Stomach (tissue), 4 donors: ENCODE measurements at regions not wholly inside any gene's neighbourhood (a gene's known extent, or its start where the extent isn't known, plus 50 kb on each side); places are given as distances from the start of the nearest gene placed in this dataset.

ENCODE experiments used
- EP300 ChIP-seq: sonication (generic); formaldehyde crosslinking; IDR thresholded peaks from one replicate; pipeline ENCODE4 v1.6.1; 2017; ENCODE audit warnings: antibody characterized with exemption
- POLR2A ChIP-seq, 4 donors: fragments of 450-650 bp; IDR thresholded peaks; one replicate each; pipeline ENCODE4 v1.6.1; 2016; ENCODE audit warnings: antibody characterized with exemption in 4 of 4, control low read depth in 2 of 4, mild to moderate bottlenecking in 1 of 4, moderate library complexity in 1 of 4
- TF ChIP-seq, protein P1 (sequence below), 7 experiments: fragments of 450-650 bp in 4 of 7; fragments of 200-600 bp in 3 of 7; sonication (generic) in 3 of 7; IDR thresholded peaks; one replicate each; pipeline ENCODE4 v1.5.1; 2016 to 2019; ENCODE audit warnings: antibody characterized with exemption in 7 of 7, control low read depth in 2 of 7, mild to moderate bottlenecking in 1 of 7

DNA sequence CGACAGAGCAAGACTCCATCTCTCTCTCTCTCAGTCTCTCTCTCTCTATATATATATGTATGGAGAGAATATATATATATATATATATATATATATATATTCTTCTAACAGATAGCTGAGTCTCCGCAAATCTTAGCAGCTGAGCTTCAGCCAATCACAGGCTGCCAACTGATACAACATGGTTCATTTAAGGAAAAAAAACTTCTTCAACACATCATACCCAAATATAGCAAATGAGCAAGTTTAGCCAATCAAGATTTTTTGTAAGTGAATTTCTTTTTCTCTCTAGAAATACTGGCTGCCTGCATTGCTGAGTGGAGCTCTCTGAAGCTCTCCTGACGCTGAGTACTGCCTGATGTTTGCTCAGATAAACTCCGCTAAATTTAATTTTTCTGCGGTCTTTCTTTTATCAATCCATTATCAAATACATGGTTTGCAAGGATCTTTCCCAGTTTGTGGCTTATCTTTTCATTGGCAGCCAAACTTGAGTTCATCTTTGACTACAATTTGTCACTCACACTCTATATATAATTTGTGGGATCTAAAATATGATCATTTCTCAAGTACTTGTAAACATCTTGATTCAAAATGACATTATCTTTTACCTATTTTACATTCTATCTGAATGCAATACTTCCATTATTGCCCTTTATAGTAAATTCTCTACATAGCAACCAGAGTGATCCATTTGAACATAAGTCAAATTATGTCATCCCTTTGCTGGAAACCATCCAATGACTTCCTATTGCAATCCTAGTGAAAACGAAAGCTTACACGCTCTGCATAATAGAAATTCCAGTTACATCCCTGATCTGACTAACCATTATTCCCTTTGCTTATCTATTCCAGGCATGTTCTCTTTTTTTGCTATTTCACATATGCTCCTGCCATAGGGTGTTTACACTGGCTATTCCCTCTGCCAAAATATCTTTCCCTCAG is 2131.7 kb downstream of the MRPL39 start:
- TF ChIP-seq EP300 (no peak), POLR2A (IDR thresholded peaks at IDR 0.05) (no peak)
- TF ChIP-seq, protein P1, sequence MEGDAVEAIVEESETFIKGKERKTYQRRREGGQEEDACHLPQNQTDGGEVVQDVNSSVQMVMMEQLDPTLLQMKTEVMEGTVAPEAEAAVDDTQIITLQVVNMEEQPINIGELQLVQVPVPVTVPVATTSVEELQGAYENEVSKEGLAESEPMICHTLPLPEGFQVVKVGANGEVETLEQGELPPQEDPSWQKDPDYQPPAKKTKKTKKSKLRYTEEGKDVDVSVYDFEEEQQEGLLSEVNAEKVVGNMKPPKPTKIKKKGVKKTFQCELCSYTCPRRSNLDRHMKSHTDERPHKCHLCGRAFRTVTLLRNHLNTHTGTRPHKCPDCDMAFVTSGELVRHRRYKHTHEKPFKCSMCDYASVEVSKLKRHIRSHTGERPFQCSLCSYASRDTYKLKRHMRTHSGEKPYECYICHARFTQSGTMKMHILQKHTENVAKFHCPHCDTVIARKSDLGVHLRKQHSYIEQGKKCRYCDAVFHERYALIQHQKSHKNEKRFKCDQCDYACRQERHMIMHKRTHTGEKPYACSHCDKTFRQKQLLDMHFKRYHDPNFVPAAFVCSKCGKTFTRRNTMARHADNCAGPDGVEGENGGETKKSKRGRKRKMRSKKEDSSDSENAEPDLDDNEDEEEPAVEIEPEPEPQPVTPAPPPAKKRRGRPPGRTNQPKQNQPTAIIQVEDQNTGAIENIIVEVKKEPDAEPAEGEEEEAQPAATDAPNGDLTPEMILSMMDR (IDR thresholded peaks at IDR 0.05): no peak
